Anterior cingulate cortex (tissue), 58 donors: ENCODE measurements at regions not wholly inside any gene's neighbourhood (a gene's known extent, or its start where the extent isn't known, plus 50 kb on each side); places are given as distances from the start of the nearest gene placed in this dataset.
A peak's percentile ranks its signal among the peaks of the same experiment; 100 is the strongest.
"Not testable (repeated sequence)": the region's sequence is repeated elsewhere in the genome, so short reads cannot be mapped to it uniquely, and the experiment has no call there.

Experiments
- DNase-seq, 58 donors: peaks; one replicate each; lab custom pipeline; 2025; lab: John Stamatoyannopoulos, UW

DNA sequence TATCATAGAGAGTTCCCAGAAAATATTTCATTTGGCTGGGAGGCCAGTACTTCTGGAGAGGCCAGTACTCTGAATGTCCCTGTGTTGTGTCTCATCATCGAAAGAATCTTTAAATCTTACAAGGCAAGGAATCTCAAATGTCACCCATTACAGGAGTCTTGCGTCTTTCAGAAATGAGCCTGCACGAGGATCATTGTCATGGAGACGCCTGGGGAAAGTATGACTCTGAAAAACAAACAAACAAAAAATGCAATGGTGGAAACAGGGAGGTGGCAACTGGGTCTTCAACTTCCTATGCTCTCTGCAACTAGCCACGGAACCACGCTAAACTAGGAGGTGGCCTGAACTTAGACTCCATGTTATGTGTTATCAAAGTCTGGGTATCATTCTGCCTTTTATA lies 804.6 kb downstream of the EPHA3 start:
- DNase-seq = no peak

GRCh38 chr3:89923921-89924610 lies 816.6 kb downstream of the EPHA3 start:
- peak in 8 of 58 donors; percentile 1 to 29 (median 3) for DNase-seq

- no peak for DNase-seq
Measured at GRCh38 chr3:89925976-89926375, 818.6 kb downstream of the EPHA3 start.

DNA sequence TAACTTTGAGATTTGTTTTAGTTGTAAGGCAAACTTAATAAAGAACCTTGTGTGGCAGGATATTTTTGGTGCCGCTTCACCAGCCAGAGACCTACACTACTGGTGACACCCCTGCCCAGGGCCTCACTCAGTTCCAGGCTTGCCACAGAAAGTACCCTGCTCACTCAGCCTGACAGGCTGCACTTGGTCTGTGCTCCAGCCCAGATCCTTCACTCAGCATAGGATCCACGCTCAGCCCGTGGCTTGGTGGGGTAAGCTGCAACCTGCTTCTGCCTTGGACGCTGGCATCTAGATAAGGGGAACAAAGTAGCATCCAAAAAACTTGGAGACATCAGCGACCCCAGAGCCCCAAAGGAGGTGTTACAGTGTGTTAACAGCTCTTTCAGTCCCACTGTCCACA lies 825.5 kb downstream of the EPHA3 start:
- DNase-seq = no peak

DNA sequence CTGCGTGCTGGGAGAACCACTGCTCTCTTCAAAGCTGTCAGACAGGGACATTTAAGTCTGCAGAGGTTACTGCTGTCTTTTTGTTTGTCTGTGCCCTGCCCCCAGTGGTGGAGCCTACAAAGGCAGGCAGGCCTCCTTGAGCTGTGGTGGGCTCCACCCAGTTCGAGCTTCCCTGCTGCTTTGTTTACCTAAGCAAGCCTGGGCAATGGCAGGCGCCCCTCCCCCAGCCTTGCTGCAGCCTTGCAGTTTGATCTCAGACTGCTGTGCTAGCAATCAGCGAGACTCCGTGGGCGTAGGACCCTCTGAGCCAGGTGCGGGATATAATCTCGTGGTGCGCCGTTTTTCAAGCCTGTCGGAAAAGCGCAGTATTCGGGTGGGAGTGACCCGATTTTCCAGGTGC lies 837.0 kb downstream of the EPHA3 start:
- DNase-seq = not testable (repeated sequence)

- DNase-seq = no peak
Measured at GRCh38 chr3:89946884-89947283, 839.5 kb downstream of the EPHA3 start.

DNA sequence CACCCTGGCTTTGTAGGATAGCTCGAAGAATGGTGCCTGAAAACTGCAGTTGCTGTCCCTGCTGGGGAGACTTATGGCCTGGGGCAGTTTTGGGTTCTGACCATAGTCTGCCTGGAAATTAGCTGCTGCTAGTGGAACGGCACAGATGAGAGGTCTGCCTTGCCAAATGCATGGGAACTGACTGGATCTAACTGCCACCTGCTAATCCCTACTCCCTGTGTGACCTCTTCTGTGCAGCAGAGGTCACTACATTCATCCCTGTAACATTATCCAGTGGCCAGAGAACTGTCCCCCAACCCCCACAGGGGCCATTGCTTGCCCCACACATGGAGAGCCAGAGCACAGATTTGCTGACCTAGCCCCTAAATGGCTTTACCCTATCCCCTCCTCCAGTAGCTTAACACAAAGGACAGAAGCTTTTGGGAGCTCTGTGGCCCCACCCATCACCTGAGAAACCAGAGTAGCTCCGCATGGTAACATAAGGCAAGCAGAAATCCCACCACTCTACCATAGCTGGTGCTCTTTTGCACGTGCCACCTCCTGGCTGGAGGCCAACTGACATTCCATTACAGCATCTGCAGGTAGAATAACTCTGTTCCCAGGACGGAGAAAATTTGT lies 840.0 kb downstream of the EPHA3 start:
- no peak for DNase-seq

DNA sequence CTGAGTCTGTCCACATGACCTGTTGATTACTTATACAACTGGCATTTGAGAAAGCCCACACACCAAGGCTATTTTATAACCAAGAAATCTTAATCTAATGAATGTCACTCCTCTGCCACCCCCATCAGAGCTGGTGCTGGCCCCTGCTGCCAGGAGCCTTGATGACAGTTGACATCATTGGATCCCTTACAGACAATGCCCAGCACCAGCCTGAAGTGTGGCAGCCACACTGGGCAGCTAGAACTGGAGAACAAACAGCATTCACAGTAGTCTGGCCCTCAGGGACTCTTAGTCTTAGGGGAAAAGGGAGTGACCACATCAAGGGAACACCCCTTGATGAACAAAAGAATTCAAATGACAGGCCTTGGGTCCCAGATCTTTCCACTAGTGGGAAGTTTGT lies 840.6 kb downstream of the EPHA3 start:
- DNase-seq = no peak

DNA sequence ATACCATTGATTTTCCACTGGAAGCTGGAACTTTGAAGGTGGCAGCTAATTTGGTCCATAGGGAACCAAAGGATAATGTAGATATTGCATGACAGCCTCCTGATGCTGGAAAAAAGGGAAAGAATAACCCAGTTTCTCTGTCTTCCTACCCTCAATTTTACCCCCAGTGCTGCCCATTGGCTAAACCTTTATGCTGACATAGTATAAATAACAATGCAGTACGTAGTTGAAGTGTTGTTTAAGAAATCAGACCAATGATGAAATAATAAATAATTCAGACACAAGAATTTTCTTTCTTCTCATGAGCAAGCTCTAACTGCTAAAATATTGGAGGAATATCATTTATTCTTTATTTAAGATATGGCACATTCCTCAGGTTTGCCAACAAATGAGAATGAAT lies 843.4 kb downstream of the EPHA3 start:
- DNase-seq = no peak

DNA sequence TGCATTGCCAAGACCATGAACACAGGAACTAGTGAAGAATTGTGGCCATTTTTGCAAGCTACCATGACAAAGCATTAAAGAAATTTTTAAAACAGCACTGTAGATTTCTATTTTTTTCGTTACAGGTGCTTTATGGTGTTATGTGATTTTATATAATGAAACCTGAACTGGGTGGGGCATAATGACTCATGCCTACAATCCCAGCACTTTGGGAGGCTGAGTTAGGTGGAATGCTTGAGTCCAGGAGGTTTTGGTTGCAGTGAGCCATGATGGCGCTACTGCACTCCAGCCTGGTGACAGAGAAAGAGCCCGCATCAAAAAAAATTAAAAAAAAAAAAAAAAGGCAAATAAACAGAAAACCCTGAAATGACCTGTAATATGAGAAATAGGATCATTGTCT lies 846.7 kb downstream of the EPHA3 start:
- no peak for DNase-seq

GRCh38 chr3:89955156-89955555 lies 847.7 kb downstream of the EPHA3 start:
- DNase-seq = no peak

- no peak for DNase-seq
Measured at GRCh38 chr3:89957451-89957850, 850.0 kb downstream of the EPHA3 start.

GRCh38 chr3:89958163-89958562 lies 850.7 kb downstream of the EPHA3 start:
- not testable (repeated sequence) for DNase-seq

DNA sequence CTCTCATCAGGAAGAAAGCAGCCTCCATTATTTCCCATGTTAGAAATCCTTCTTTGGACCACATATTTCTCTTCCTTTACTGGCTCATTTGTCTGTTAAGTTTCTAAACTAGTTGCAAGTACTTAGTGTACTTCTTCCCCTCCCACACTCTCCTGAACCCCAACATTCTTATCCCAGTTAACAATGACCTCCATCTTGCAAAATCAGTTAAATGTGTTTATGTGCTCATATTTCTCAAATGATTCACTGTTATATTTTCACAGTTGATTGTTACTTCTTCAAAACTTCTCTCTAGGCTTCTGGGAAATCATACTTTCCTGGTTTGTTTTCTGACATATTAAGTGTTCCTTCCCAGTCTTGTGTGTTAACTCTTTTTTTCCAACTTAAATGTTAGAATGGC lies 856.9 kb downstream of the EPHA3 start:
- DNase-seq = no peak

GRCh38 chr3:89966877-89967665 lies 859.6 kb downstream of the EPHA3 start:
- DNase-seq = no peak

DNA sequence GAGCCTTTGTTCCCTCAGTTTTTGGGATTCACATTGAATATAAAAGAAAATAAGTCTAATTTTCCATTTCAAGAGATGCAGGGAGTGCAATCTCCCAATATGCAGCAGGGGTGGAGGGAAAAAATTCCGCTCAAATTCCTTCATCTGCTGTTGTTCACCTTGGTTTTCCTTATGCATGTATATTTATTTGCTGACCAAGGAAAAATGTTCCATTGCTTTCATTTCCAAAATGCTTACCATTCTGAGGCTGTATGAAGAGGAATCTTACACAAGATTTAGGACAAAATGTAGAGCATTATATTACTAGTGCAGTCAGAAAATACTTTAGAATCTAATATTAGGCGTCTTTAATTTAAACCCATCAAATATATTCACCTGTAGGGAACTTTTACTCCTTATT lies 863.9 kb downstream of the EPHA3 start:
- DNase-seq = no peak

- DNase-seq = no peak
Measured at GRCh38 chr3:89973156-89973555, 865.7 kb downstream of the EPHA3 start.

GRCh38 chr3:89974903-89975519 lies 867.6 kb downstream of the EPHA3 start:
- no peak for DNase-seq

GRCh38 chr3:89983449-89983848 lies 876.0 kb downstream of the EPHA3 start:
- DNase-seq = no peak

DNA sequence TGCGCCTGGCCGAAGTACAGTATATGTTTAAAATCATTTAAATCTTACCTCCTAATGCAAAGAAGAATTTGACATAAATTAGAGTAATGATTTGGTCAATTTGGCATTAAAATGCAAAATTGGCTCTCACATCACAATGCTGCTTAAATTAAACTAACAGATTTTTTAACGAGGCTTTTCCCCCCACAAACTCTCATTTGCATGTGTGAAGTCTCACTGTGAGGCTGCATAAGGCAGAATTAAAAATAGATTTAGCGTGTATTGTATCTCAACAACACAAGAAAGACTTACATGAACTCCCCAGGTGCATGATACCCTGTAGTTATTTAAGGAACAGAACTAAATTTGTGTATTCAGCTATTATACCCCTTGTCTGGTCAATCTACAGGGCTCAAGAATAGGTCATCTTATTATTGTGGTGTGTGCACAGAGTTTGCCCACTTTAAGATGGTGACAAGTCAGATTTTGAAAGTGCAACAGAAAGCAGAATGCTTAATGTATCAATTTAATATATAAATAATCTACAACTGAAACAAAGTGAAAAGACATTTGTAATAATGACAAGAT lies 897.9 kb downstream of the EPHA3 start:
- no peak for DNase-seq
